IMR-90 (cell line): ENCODE measurements at regions not wholly inside any gene's neighbourhood (a gene's known extent, or its start where the extent isn't known, plus 50 kb on each side); places are given as distances from the start of the nearest gene placed in this dataset.

Experiments used
- CHD1 ChIP-seq: IDR thresholded peaks from 2 replicates; pipeline ENCODE4 v1.6.1; 2012; ENCODE audit warnings: low read depth, low read length, improper control_type of control experiment
- FOS ChIP-seq: fragments of 150-350 bp; IDR thresholded peaks from 2 replicates; pipeline ENCODE4 v1.6.1; 2016; ENCODE audit warnings: low read depth, low read length
- MAZ ChIP-seq: IDR thresholded peaks from 2 replicates; pipeline ENCODE4 v1.6.1; 2012; ENCODE audit warnings: low read depth, mild to moderate bottlenecking, low read length, improper control_type of control experiment, moderate library complexity, borderline replicate concordance
- POLR2A ChIP-seq: IDR thresholded peaks from 2 replicates; pipeline ENCODE4 v1.6.1; 2012; ENCODE audit warnings: mild to moderate bottlenecking, low read depth, low read length
- RAD21 ChIP-seq: IDR thresholded peaks from 2 replicates; pipeline ENCODE4 v1.6.1; 2012; ENCODE audit warnings: low read length, improper control_type of control experiment
- SMC3 ChIP-seq: fragments of 150-350 bp; IDR thresholded peaks from 2 replicates; pipeline ENCODE4 v1.6.1; 2016; ENCODE audit warnings: low read depth, mild to moderate bottlenecking, antibody characterized with exemption, low read length, moderate library complexity
- TF ChIP-seq, protein P1 (sequence below): conservative IDR thresholded peaks from 2 replicates; pipeline ENCODE4 v1.5.1; 2012; ENCODE audit warnings: mild to moderate bottlenecking, low read depth, low read length, improper control_type of control experiment

DNA sequence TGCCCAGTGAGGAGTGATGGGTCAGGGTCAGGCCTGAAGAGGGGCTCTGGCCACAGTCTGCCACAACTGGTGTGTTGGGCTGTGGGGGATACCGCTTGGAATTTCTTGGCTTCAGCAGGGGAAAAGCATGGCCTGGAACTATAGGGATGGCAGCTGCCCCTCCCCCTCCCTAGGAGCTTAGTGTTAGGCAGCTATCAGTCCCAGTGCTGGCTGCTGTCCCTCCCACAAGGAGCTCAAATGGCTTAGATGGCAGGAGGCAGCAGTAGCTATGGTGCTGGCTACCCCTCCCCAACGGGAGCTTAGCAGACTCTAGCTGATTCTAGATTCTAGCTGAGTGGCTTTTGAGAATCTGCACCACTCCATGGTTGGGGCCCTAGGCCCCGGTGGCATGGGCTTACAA, 414.5 kb upstream of the HSF2 start:
- TF ChIP-seq POLR2A: no peak
- TF ChIP-seq, protein P1, sequence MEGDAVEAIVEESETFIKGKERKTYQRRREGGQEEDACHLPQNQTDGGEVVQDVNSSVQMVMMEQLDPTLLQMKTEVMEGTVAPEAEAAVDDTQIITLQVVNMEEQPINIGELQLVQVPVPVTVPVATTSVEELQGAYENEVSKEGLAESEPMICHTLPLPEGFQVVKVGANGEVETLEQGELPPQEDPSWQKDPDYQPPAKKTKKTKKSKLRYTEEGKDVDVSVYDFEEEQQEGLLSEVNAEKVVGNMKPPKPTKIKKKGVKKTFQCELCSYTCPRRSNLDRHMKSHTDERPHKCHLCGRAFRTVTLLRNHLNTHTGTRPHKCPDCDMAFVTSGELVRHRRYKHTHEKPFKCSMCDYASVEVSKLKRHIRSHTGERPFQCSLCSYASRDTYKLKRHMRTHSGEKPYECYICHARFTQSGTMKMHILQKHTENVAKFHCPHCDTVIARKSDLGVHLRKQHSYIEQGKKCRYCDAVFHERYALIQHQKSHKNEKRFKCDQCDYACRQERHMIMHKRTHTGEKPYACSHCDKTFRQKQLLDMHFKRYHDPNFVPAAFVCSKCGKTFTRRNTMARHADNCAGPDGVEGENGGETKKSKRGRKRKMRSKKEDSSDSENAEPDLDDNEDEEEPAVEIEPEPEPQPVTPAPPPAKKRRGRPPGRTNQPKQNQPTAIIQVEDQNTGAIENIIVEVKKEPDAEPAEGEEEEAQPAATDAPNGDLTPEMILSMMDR: no peak
- TF ChIP-seq SMC3: no peak
- TF ChIP-seq RAD21: no peak
- TF ChIP-seq FOS: no peak
- no peak for TF ChIP-seq CHD1
- no peak for TF ChIP-seq MAZ
